Psoas muscle (tissue), 7 donors: ENCODE measurements at regions not wholly inside any gene's neighbourhood (a gene's known extent, or its start where the extent isn't known, plus 50 kb on each side); places are given as distances from the start of the nearest gene placed in this dataset.
"Not testable (repeated sequence)": the region's sequence is repeated elsewhere in the genome, so short reads cannot be mapped to it uniquely, and the experiment has no call there.

ENCODE experiments used
- ATAC-seq, 4 donors: fragments of 200-7000 bp; cut with Tn5 transposase; one replicate each; pipeline ENCODE4 v1.9.1; 2020; ENCODE audit warnings: moderate library complexity in 3 of 4, mild to moderate bottlenecking in 2 of 4
- DNase-seq, 2 donors: peaks; one replicate each; pipeline ENCODE4 v3.0.0-alpha.2; 2020
- H3K27ac ChIP-seq: fragments of 200-600 bp; one replicate; pipeline ENCODE4 v1.8.0; 2022
- H3K27me3 ChIP-seq, 3 donors: fragments of 200-600 bp in 1 of 3; one replicate each; pipeline versions ENCODE4 v1.6.1 to v1.8.0; 2013 to 2022; ENCODE audit warnings: low read length in 2 of 3, mild to moderate bottlenecking in 2 of 3, moderate library complexity in 1 of 3; ENCODE audit not compliant: insufficient read depth in 3 of 3
- H3K36me3 ChIP-seq, 2 donors: fragments of 200-600 bp in 1 of 2; one replicate each; pipeline versions ENCODE4 v1.6.1 to v1.8.0; 2013 to 2022; ENCODE audit warnings: low read depth in 1 of 2, mild to moderate bottlenecking in 1 of 2, moderate library complexity in 1 of 2; ENCODE audit not compliant: insufficient read depth in 1 of 2
- H3K4me1 ChIP-seq: fragments of 200-600 bp; one replicate; pipeline ENCODE4 v1.8.0; 2022
- H3K4me3 ChIP-seq: fragments of 200-600 bp; one replicate; pipeline ENCODE4 v1.8.0; 2022; ENCODE audit warnings: mild to moderate bottlenecking
- H3K9me3 ChIP-seq: fragments of 200-600 bp; one replicate; pipeline ENCODE4 v1.8.0; 2022
- WGBS, 3 donors: extraction: QIAGEN DNeasy Blood & Tissue Kit; methylation state at CpG; one replicate each; pipeline versions ENCODE4 v1.1.6 to v1.1.7; 2013; 5-methylcytosine and 5-hydroxymethylcytosine counted together
- intact Hi-C, 2 donors: fragments of 100-400 bp; cut with DNase I; formaldehyde crosslinking; loops; one replicate each; pipeline versions ENCODE4 v1.11.0 to v1.14.2; 2022
- TF ChIP-seq, protein P1 (sequence below): fragments of 200-600 bp; IDR thresholded peaks from one replicate; pipeline ENCODE4 v1.8.0; 2022; ENCODE audit warnings: antibody characterized with exemption
- donor health status: healthy with polysubstance abuse.
- donor health status: DM: no; HTN: no; CAD: no; lungs with moderate emphysema.
- donor health status: Bipolar disorder and iron deficiency.
- donor health status: healthy.
- donor health status: DM: yes; HTN: yes; CAD: no.
- donor health status: DM: no; HTN: no; CAD: no.
- donor health status: DM: yes; HTN: yes; CAD: no.

DNA sequence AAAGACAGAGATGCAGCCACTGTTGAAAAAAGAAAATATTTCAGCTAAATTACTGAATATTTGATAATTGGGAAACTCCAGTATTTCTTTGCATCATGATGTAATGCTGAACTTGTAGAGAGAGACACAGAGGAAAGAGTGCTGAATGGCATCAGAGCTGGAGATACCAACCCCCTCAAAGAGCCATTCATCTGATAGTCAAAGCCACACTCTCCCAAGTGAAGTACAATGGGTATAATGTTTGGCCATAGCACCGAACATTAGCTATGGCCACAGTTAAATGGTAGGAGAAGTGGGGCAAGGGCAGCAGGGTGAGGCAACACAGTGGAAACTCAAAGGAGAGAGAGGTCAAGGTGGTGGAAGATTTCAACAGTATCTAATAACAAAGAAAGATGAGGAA is 107.5 kb upstream of the TNFSF4 start:
- DNase-seq (no peak), ATAC-seq (no peak)
- Histone ChIP-seq H3K27me3 (no peaks in the 10 kb centered on the region), H3K36me3 (no peaks in the 10 kb centered on the region), H3K9me3 (no peaks in the 10 kb centered on the region), H3K4me1 (no peaks in the 10 kb centered on the region), H3K27ac (no peak overlapping the region), H3K4me3 (no peak overlapping the region)
- WGBS, 3 donors = 77 to 100% (median 84%) methylated on average over 1 of the region's 1 CpG
- TF ChIP-seq, protein P1, sequence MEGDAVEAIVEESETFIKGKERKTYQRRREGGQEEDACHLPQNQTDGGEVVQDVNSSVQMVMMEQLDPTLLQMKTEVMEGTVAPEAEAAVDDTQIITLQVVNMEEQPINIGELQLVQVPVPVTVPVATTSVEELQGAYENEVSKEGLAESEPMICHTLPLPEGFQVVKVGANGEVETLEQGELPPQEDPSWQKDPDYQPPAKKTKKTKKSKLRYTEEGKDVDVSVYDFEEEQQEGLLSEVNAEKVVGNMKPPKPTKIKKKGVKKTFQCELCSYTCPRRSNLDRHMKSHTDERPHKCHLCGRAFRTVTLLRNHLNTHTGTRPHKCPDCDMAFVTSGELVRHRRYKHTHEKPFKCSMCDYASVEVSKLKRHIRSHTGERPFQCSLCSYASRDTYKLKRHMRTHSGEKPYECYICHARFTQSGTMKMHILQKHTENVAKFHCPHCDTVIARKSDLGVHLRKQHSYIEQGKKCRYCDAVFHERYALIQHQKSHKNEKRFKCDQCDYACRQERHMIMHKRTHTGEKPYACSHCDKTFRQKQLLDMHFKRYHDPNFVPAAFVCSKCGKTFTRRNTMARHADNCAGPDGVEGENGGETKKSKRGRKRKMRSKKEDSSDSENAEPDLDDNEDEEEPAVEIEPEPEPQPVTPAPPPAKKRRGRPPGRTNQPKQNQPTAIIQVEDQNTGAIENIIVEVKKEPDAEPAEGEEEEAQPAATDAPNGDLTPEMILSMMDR = no peak
- intact Hi-C loops = no loop called here

- H3K27ac ChIP-seq = no peak overlapping the region
- intact Hi-C loops = no loop called here
- no peak for ATAC-seq
- H3K4me3 ChIP-seq = no peak overlapping the region
- H3K36me3 ChIP-seq = no peaks in the 10 kb centered on the region
- 82 to 85% (median 83%) methylated on average over 3 of the region's 3 CpGs for WGBS, 3 donors
- H3K4me1 ChIP-seq = no peaks in the 10 kb centered on the region
- TF ChIP-seq, protein P1 = no peak
- DNase-seq = no peak
- H3K9me3 ChIP-seq = no peaks in the 10 kb centered on the region
- H3K27me3 ChIP-seq = no peaks in the 10 kb centered on the region
Measured at GRCh38 chr1:173315296-173315695, 108.2 kb upstream of the TNFSF4 start.

DNA sequence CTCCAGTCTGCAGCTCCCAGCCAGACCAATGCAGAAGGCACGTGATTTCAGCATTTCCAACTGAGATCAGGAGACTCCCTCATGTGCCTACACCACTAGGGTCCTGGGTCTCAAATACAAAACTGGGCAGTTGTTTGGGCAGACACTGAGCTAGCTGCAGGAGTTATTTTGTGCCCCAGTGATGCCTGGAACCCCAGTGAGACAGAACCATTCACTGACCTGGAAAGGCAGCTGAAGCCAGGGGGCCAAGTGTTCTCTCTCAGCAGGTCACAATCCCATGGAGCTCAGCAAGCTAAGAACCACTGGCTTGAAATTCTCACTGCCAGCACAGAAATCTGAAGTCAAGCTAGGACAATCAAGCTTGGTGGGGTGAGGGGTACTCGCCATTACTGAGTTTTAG is 111.7 kb upstream of the TNFSF4 start:
- Histone ChIP-seq H3K27me3 (no peaks in the 10 kb centered on the region), H3K4me1 (no peaks in the 10 kb centered on the region), H3K36me3 (no peaks in the 10 kb centered on the region), H3K4me3 (no peak overlapping the region), H3K27ac (no peak overlapping the region), H3K9me3 (no peaks in the 10 kb centered on the region)
- TF ChIP-seq, protein P1 = no peak
- DNase-seq (no peak), ATAC-seq (no peak)
- intact Hi-C loops = no loop called here
- WGBS, 3 donors = 88 to 100% (median 95%) methylated on average over 2 of the region's 2 CpGs

GRCh38 chr1:173324352-173324751 is 117.2 kb upstream of the TNFSF4 start:
- H3K36me3 ChIP-seq, ATAC-seq, H3K9me3 ChIP-seq, intact Hi-C loops, DNase-seq, H3K27ac ChIP-seq, H3K4me1 ChIP-seq, H3K27me3 ChIP-seq, H3K4me3 ChIP-seq: not testable (repeated sequence)
- WGBS, 3 donors = 92 to 98% (median 94%) methylated on average over 2 of the region's 2 CpGs

- H3K4me1 ChIP-seq, intact Hi-C loops, ATAC-seq, H3K27me3 ChIP-seq, H3K36me3 ChIP-seq, H3K4me3 ChIP-seq, H3K9me3 ChIP-seq, DNase-seq, H3K27ac ChIP-seq: not testable (repeated sequence)
- WGBS, 3 donors = 87 to 100% (median 92%) methylated on average over 3 of the region's 3 CpGs
Measured at GRCh38 chr1:173327987-173328386, 120.9 kb upstream of the TNFSF4 start.

- DNase-seq (no peak), ATAC-seq (no peak)
- intact Hi-C loops = no loop called here
- H3K27me3 ChIP-seq = no peaks in the 10 kb centered on the region
- H3K9me3 ChIP-seq = no peaks in the 10 kb centered on the region
- TF ChIP-seq, protein P1 = no peak
- no peak overlapping the region for H3K4me3 ChIP-seq
- WGBS, 3 donors = 67 to 72% (median 69%) methylated on average over 1 of the region's 1 CpG
- H3K27ac ChIP-seq = no peak overlapping the region
- H3K36me3 ChIP-seq = no peaks in the 10 kb centered on the region
- peaks cover 4% of the 10 kb centered on the region for H3K4me1 ChIP-seq
Measured at GRCh38 chr1:173328961-173329360, 121.8 kb upstream of the TNFSF4 start.
